ENCODE measurements at regions not wholly inside any gene's neighbourhood (a gene's known extent, or its start where the extent isn't known, plus 50 kb on each side); places are given as distances from the start of the nearest gene placed in this dataset.

- no peak for DNase-seq
Observed at GRCh38 chr10:131760416-131761166, 140.2 kb upstream of the PPP2R2D start.

- no peak for DNase-seq
Observed at GRCh38 chr10:131762789-131763696, 137.8 kb upstream of the PPP2R2D start.

- DNase-seq = no peak
Observed at GRCh38 chr10:131764929-131765328, 135.9 kb upstream of the PPP2R2D start.

DNA sequence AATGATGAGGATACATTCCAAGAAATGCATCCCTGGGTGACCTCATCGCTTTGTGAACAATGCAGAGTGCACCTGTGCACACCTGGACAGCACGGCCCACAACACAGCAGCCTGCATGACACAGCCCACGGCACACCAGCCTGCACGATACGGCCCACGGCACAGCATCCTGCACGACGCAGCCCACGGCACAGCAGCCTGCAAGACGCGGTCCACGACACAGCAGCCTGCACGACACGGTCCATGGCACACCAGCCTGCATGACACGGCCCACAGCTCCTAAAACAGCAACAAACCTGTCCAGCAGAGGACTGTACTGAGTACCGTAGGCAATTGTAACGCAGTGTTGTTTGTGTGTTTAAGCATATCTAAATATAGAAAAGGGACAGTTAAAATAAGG, 134.7 kb upstream of the PPP2R2D start:
- DNase-seq = no peak

- DNase-seq = no peak
Observed at GRCh38 chr10:131767716-131768115, 133.1 kb upstream of the PPP2R2D start.

GRCh38 chr10:131769571-131770410, 131.0 kb upstream of the PPP2R2D start:
- no peak for DNase-seq

DNA sequence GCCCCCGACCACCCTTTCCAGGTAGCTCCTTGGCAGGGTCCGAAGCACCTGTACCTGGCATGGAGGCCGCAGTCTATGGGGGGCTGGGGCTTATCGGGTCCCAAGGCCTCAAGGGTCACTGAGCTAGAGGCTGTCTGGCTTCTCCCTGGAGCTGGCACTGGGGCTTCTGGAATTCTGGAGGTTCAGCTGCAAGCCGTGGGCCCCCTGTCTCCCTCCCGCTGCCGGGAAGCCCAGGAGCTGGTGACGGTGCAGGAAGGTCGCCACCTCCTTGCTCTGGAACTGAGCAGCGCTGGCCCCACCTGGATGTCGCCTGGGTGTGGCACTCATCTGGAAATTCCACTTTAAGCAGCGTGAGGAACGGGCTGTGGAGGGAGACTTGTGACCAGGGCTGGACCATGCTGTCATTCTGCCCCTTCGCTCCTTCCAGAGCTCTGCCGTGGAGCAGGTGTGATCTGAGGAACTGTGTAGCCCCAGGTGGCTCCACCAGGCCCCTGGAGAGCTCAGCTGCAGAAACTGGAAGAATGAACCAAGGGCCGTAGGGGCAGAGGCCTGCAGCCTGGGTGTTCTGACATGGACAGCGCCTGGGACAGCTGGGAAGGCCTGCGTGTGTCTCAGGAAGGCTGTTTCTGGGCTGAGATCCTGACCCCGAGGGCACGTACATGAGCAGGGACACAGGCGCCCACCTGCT, 129.7 kb upstream of the PPP2R2D start:
- no peak for DNase-seq

DNA sequence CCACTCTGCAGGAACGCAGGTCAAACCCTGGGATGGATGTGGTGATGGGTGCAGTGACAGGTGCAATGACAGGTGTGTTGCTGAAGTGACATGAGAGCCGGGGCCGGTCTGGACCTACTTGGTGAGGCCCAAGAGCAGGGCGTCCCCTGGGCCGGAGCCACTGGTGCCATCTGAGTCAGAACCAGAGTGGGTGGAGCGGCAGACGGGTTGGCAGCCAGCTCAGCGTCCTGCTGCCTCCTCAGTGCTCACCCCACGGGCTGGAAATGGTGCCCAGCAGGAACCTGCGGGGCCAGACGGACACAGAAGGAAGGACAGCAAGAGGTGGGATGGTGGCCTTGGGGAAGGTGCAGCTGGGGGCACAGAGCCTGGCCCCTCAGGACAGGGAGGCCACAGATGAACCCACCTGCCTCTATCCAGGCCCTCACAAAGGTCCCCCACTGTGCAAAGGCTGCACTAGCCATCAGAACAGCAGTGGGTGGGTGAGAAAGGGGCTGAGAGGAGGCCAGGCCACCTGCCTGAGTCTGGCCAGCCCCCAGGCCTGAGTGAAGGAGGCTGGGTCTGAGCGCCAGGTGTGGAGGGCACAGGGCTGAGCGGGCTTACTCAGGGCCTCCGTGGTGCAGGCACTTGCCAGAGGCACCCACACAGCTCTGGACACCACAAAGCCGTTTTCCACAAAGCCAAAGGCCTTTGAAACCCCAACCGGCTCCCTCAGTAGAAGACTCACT, 129.0 kb upstream of the PPP2R2D start:
- no peak for DNase-seq

DNA sequence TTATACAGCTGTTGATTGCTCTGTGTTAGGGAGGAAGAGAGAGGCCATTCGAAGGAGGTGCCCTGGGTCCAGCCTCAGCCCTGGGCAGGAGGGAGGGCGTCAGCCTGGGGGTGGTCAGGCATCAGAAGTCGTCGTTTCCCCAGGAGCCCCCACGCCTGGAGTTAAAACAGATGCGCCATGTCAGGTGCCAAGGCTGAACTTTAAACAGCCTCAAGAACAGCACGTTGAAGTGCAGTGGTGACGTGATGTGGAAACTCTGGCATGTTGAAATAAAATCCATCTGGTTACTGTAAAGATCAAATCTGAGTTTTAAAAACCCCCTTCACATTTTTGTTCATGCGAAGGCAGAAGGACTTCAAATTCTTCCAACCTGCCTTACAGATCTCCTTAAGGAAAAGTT, 128.4 kb upstream of the PPP2R2D start:
- DNase-seq = no peak

GRCh38 chr10:131773370-131774343, 127.2 kb upstream of the PPP2R2D start:
- no peak for DNase-seq

- no peak for DNase-seq
Observed at GRCh38 chr10:131774681-131775085, 126.1 kb upstream of the PPP2R2D start.

- no peak for DNase-seq
Observed at GRCh38 chr10:131775433-131775832, 125.4 kb upstream of the PPP2R2D start.

- no peak for DNase-seq
Observed at GRCh38 chr10:131775833-131776232, 125.0 kb upstream of the PPP2R2D start.

GRCh38 chr10:131776496-131776895, 124.3 kb upstream of the PPP2R2D start:
- DNase-seq = no peak

- DNase-seq = no peak
Observed at GRCh38 chr10:131777162-131777561, 123.6 kb upstream of the PPP2R2D start.

- DNase-seq = no peak
Observed at GRCh38 chr10:131777921-131778320, 122.9 kb upstream of the PPP2R2D start.

DNA sequence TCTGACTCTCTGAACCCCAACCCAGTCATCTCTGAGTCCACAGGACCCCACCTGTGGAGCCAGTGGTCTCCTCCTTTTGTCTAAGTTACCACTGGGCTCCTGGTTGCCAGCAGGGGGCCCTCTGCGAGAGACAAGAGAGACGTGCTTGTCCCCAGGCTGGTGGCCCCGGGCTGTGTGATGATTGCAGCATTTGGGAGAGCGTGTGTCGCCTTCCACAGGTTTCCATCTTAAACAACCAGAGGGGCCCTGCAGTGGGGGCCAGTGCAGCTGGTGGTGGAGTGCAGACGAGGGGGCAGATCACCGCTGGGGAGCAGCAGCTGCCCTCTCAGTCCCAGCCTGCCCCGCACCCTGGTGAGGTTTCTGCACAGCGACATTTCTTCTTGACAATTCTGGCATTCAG, 122.4 kb upstream of the PPP2R2D start:
- no peak for DNase-seq

DNA sequence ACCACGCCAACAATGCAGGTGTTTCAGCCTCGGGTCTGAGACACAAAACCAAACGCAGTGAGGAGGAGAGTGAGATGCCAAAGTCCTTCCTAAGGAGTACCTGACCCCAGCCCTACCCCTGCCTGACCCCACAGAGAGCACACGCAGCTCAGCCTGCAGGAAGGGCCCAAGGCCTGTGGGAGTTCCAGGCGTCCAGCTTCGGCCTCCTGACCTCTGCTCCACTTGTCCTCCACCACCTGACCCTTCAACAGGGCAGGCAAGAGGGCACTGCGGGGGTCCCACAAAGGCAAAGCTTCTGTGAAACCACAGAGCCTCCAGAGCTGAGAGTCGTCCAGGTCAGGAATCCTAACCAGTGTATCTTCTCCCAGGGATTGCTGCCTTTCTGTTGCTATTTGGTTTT, 122.0 kb upstream of the PPP2R2D start:
- no peak for DNase-seq

DNA sequence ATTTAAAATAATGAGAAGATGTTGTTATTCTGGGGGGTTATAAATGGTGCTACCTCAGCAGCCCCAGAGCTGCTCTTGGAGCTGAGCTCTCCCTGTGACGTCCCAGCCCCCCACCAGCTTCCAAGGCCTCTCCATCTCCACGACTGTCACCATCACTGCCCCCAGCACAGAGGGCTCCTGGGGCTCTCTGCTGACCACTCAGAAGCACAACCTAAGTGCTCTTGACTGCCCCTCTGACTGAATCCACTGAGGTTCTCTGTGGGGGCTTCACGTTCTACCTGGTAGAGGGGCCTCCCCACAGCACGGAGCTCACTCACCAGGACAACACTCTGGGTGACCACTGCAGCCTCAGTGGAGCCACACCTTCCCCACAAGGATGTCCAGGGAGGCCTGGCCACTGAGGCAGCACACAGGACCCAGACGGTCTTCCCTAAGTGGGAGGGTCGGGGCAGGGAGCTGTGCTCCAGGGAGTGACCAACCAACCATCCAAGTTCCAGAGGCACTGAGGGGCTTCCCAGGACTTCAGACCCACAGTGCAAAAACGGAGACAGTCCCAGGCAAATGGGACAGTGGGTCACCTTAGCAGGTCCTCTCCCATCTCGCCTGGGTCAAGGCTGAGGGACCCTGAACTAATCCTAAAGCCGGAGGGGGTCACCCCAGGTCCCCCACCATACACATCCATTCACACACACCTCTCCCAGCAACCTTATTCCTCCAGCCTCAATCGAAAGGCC, 121.0 kb upstream of the PPP2R2D start:
- DNase-seq = no peak

- DNase-seq = no peak
Observed at GRCh38 chr10:131781076-131781475, 119.7 kb upstream of the PPP2R2D start.

All from effector CD4-positive, alpha-beta T cell (primary cell).